CD8-positive, alpha-beta memory T cell (primary cell): ENCODE measurements at regions not wholly inside any gene's neighbourhood (a gene's known extent, or its start where the extent isn't known, plus 50 kb on each side); places are given as distances from the start of the nearest gene placed in this dataset.

Experiments used
- CTCF ChIA-PET: fragments of 350-600 bp; sonication (Branson Sonifier 250); formaldehyde crosslinking; loops from one replicate; lab custom pipeline; 2021; ENCODE audit warnings: antibody characterized with exemption; lab: Charles Lee
- POLR2A ChIA-PET: fragments of 350-600 bp; sonication (Branson Sonifier 250); formaldehyde crosslinking; loops from one replicate; lab custom pipeline; 2021; ENCODE audit warnings: antibody characterized with exemption; lab: Charles Lee
- DNase-seq, 5 donors: peaks; one replicate each; pipeline versions ENCODE4 v3.0.0 to v3.0.0-alpha.2; 2020 to 2022; ENCODE audit warnings: mixed read lengths in 1 of 5
- H3K27ac ChIP-seq: one replicate; pipeline ENCODE4 v1.7.0; 2013; ENCODE audit warnings: low read depth, mild to moderate bottlenecking, low read length, moderate library complexity
- H3K27me3 ChIP-seq: 2 replicates; pipeline ENCODE4 v1.7.0; 2013; ENCODE audit warnings: low read length, mild to moderate bottlenecking; ENCODE audit not compliant: insufficient read depth, poor library complexity, severe bottlenecking
- H3K36me3 ChIP-seq: 2 replicates; pipeline ENCODE4 v1.7.0; 2013; ENCODE audit warnings: mild to moderate bottlenecking, low read length, moderate library complexity; ENCODE audit not compliant: insufficient read depth
- H3K4me1 ChIP-seq: 2 replicates; pipeline ENCODE4 v1.7.0; 2013; ENCODE audit warnings: mild to moderate bottlenecking, low read length, moderate library complexity; ENCODE audit not compliant: insufficient read depth
- H3K4me3 ChIP-seq: 2 replicates; pipeline ENCODE4 v1.7.0; 2013; ENCODE audit warnings: mild to moderate bottlenecking, low read length
- H3K9me3 ChIP-seq: 2 replicates; pipeline ENCODE4 v1.7.0; 2013; ENCODE audit warnings: mild to moderate bottlenecking, low read length
- H3K27ac Mint-ChIP-seq, 8 donors: one replicate each; pipeline ENCODE4 v1.8.0; 2020 to 2021; ENCODE audit warnings: mixed read lengths in 8 of 8, mild to moderate bottlenecking in 6 of 8, inconsistent platforms in 3 of 8, moderate library complexity in 3 of 8
- H3K27me3 Mint-ChIP-seq, 2 donors: one replicate each; pipeline ENCODE4 v1.8.0; 2020 to 2021; ENCODE audit warnings: mixed read lengths in 2 of 2, mild to moderate bottlenecking in 1 of 2, moderate library complexity in 1 of 2
- H3K36me3 Mint-ChIP-seq, 3 donors: one replicate each; pipeline ENCODE4 v1.8.0; 2020 to 2021; ENCODE audit warnings: mixed read lengths in 3 of 3, inconsistent platforms in 1 of 3, mild to moderate bottlenecking in 1 of 3
- H3K4me1 Mint-ChIP-seq, 3 donors: one replicate each; pipeline ENCODE4 v1.8.0; 2020 to 2021; ENCODE audit warnings: mixed read lengths in 3 of 3, inconsistent platforms in 1 of 3, mild to moderate bottlenecking in 1 of 3
- H3K4me3 Mint-ChIP-seq, 7 donors: one replicate each; pipeline ENCODE4 v1.8.0; 2020 to 2021; ENCODE audit warnings: mixed read lengths in 7 of 7, mild to moderate bottlenecking in 6 of 7, moderate library complexity in 4 of 7, inconsistent platforms in 2 of 7
- H3K9me3 Mint-ChIP-seq, 5 donors: one replicate each; pipeline ENCODE4 v1.8.0; 2020 to 2022; ENCODE audit warnings: mixed read lengths in 5 of 5, mild to moderate bottlenecking in 3 of 5, moderate library complexity in 2 of 5, inconsistent platforms in 1 of 5

DNA sequence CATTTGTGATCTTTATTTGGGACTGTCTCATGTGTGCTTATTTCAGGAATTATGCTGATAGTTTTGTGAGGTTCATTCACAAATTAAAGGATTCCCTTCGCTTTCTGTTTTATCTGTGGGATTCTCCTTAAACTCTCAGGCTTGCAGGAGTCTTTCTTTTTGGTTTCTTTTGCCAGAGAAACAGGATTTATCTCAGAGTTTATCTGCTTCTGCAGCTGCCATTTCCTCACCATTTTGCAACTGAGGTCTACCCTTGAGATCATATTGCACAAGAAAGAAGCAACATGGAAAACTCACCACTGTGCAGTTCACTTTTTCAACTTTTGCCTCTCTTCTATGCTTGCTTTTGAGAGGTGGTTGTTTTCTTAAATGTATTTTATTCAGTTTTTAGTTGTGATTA, 201.0 kb downstream of the PRL start:
- ChIA-PET POLR2A (no interaction called here), CTCF (no interaction called here)
- no peaks in the 10 kb centered on the region for H3K36me3 Mint-ChIP-seq

DNA sequence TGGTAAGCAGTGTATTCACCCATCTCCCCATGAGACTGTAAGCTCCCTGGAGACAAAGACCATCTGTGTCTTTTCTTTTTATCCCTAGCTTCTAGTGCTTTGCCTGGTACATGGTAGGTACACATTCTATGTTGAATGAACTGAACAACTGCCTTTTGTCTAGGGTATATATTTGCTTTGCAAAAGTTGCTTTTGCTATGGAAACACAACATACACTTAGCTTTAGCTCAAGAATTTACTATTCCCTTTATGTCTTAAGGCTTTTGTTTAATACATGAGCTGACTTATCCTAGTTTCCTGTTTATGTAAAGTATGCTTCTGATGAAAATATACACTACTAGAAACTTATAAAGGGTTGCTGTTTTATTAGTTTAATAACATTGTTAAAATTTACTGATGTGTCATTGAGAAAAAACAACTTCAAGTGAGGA, 198.2 kb downstream of the PRL start:
- Mint-ChIP-seq H3K27me3 (no peaks in the 10 kb centered on the region), H3K9me3 (peaks cover 0 to 4% (median 0%) of the 10 kb centered on the region in 5 donors), H3K4me1 (no peaks in the 10 kb centered on the region), H3K36me3 (no peaks in the 10 kb centered on the region), H3K4me3 (no peak overlapping the region), H3K27ac (no peak overlapping the region)
- no peaks in the 10 kb centered on the region for H3K36me3 ChIP-seq
- no peaks in the 10 kb centered on the region for H3K27me3 ChIP-seq
- ChIA-PET POLR2A (no interaction called here), CTCF (no interaction called here)
- DNase-seq, result no peak
- no peaks in the 10 kb centered on the region for H3K9me3 ChIP-seq
- no peak overlapping the region for H3K4me3 ChIP-seq
- no peak overlapping the region for H3K27ac ChIP-seq
- no peaks in the 10 kb centered on the region for H3K4me1 ChIP-seq

More for the DNA sequence above, 201.0 kb downstream of the PRL start:
- Mint-ChIP-seq H3K27ac (no peak overlapping the region), H3K9me3 (no peaks in the 10 kb centered on the region), H3K4me1 (no peaks in the 10 kb centered on the region), H3K27me3 (no peaks in the 10 kb centered on the region), H3K4me3 (no peak overlapping the region)
- no peaks in the 10 kb centered on the region for H3K9me3 ChIP-seq
- no peaks in the 10 kb centered on the region for H3K36me3 ChIP-seq
- H3K27ac ChIP-seq, result no peak overlapping the region
- no peak overlapping the region for H3K4me3 ChIP-seq
- DNase-seq, result no peak
- H3K27me3 ChIP-seq, result no peaks in the 10 kb centered on the region
- H3K4me1 ChIP-seq, result no peaks in the 10 kb centered on the region

DNA sequence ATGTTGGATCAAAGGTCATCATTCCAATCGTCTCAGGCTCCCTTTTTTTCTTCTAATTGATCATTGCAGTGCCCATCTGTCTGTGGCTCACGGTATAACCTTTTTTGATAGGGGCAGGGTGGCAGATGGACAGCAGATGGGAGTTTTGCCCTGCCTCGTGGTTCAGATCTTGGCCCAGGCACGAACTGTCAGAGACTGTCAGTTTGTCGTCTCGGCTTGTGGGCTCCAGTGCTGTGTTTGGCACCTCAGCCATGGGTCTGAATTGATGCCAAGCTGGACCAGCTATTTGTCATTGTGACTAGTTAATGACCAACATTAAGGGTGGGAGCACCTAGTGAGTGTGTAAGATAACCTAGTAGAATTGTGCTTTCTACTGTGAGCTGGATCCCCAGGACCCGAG, 197.6 kb downstream of the PRL start:
- no peak overlapping the region for H3K27ac Mint-ChIP-seq
- ChIA-PET POLR2A (no interaction called here), CTCF (no interaction called here)
- no peak for DNase-seq
- H3K27me3 ChIP-seq, result no peaks in the 10 kb centered on the region
- no peaks in the 10 kb centered on the region for H3K36me3 Mint-ChIP-seq
- H3K9me3 ChIP-seq, result no peaks in the 10 kb centered on the region
- no peak overlapping the region for H3K4me3 Mint-ChIP-seq
- H3K9me3 Mint-ChIP-seq, result peaks cover 0 to 4% (median 0%) of the 10 kb centered on the region in 5 donors
- no peak overlapping the region for H3K4me3 ChIP-seq
- H3K27me3 Mint-ChIP-seq, result no peaks in the 10 kb centered on the region
- H3K27ac ChIP-seq, result no peak overlapping the region
- no peaks in the 10 kb centered on the region for H3K4me1 ChIP-seq
- H3K4me1 Mint-ChIP-seq, result no peaks in the 10 kb centered on the region
- no peaks in the 10 kb centered on the region for H3K36me3 ChIP-seq

DNA sequence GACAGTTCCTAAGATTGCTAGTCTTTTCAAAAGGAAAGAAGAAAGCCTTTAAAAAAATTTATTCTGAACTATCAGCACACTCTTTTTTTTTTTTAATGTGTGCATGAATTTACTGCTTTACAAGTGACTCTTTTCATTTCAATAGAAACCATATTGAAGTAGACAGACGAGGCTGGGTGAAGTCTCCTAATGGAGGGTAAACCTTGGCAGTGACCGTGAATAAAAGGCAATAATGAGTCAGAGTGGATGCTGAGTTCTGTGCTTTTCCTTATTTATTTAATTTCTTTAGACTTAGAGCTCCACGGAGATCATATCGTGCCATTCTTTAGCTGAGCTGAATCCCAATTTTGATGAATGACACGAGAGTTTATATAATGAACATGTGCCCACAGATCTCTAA, 196.9 kb downstream of the PRL start:
- no peaks in the 10 kb centered on the region for H3K27me3 ChIP-seq
- Mint-ChIP-seq H3K4me1 (no peaks in the 10 kb centered on the region), H3K36me3 (no peaks in the 10 kb centered on the region), H3K9me3 (peaks cover 0 to 4% (median 0%) of the 10 kb centered on the region in 5 donors), H3K4me3 (no peak overlapping the region), H3K27me3 (no peaks in the 10 kb centered on the region), H3K27ac (no peak overlapping the region)
- H3K4me1 ChIP-seq, result no peaks in the 10 kb centered on the region
- no peak for DNase-seq
- H3K27ac ChIP-seq, result no peak overlapping the region
- no peaks in the 10 kb centered on the region for H3K36me3 ChIP-seq
- CTCF ChIA-PET, result no interaction called here
- H3K4me3 ChIP-seq, result no peak overlapping the region
- H3K9me3 ChIP-seq, result no peaks in the 10 kb centered on the region
- POLR2A ChIA-PET, result no interaction called here

DNA sequence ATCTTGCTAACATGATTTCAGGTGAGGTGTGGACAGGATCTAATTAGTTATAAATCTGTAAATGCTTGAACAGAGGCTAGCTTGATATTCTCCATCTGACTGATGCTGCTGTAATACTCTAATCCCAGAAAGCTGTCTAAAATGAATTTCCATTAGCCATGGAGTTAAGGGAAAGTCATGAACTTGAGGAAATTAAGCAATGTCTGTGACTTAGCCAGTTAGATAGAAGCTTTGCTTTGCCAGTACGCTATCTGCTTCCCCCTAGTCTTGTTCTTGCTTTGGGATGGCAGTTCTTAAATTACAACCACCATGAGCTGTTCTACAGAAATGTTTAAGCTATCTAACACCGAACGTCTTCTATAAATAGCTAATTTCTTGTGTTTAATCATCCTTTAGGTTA, 195.7 kb downstream of the PRL start:
- no peaks in the 10 kb centered on the region for H3K27me3 ChIP-seq
- CTCF ChIA-PET, result no interaction called here
- Mint-ChIP-seq H3K36me3 (no peaks in the 10 kb centered on the region), H3K4me1 (no peaks in the 10 kb centered on the region), H3K27ac (no peak overlapping the region), H3K4me3 (no peak overlapping the region), H3K27me3 (no peaks in the 10 kb centered on the region), H3K9me3 (peaks cover 0 to 4% (median 0%) of the 10 kb centered on the region in 5 donors)
- POLR2A ChIA-PET, result no interaction called here
- H3K36me3 ChIP-seq, result no peaks in the 10 kb centered on the region
- no peak overlapping the region for H3K27ac ChIP-seq
- DNase-seq, result no peak
- no peak overlapping the region for H3K4me3 ChIP-seq
- no peaks in the 10 kb centered on the region for H3K4me1 ChIP-seq
- no peaks in the 10 kb centered on the region for H3K9me3 ChIP-seq

DNA sequence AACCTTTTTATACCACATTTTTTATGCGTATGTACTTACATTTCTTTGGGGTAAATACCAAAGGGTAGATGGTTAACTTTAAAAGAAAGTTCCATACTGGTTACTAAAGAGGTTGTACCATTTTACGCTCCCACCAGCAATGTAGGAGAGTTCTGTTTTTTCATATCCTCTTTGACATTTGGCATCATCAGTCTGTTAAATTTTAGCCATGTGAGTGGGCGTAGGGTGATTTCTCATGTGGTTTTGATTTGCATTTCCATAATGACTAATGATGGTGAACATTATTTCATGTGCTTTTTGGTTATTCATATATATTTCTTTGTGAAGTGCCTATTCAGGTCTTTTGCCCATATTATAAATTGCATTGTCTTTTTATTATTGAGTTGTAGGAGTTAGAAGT, 194.2 kb downstream of the PRL start:
- H3K27me3 Mint-ChIP-seq, result no peaks in the 10 kb centered on the region
- POLR2A ChIA-PET, result no interaction called here

DNA sequence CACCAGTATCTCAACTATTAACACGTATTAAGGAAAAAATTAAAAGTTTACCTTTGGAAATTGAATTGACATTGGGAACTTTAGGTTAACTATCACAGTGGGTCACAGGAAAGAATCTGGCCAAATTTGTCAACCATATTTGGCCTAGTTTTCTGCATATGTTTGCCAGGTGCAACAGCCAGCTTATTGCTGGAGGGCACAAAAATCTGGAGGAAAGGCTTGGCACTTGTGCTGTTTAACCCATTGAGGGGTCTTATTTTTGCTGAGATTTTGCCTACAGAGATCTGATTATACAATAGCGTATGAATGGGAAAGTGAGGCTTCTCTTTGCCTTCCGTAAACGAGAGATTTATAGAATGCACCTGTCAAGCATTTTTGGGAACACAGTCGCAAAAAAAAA, 190.4 kb downstream of the PRL start:
- Mint-ChIP-seq H3K27me3 (no peaks in the 10 kb centered on the region), H3K36me3 (no peaks in the 10 kb centered on the region), H3K27ac (no peak overlapping the region), H3K4me1 (no peaks in the 10 kb centered on the region), H3K4me3 (no peak overlapping the region), H3K9me3 (peaks cover 0 to 9% (median 0%) of the 10 kb centered on the region in 5 donors)
- Histone ChIP-seq H3K27me3 (no peaks in the 10 kb centered on the region), H3K4me3 (no peak overlapping the region), H3K27ac (no peak overlapping the region), H3K36me3 (no peaks in the 10 kb centered on the region), H3K9me3 (no peaks in the 10 kb centered on the region), H3K4me1 (no peaks in the 10 kb centered on the region)
- no peak for DNase-seq
- ChIA-PET POLR2A (no interaction called here), CTCF (no interaction called here)

More for the DNA sequence above, 194.2 kb downstream of the PRL start:
- Mint-ChIP-seq H3K4me3 (no peak overlapping the region), H3K4me1 (no peaks in the 10 kb centered on the region), H3K27ac (no peak overlapping the region), H3K9me3 (peaks cover 0 to 4% (median 0%) of the 10 kb centered on the region in 5 donors), H3K36me3 (no peaks in the 10 kb centered on the region)
- H3K27me3 ChIP-seq, result no peaks in the 10 kb centered on the region
- no peak overlapping the region for H3K4me3 ChIP-seq
- DNase-seq, result no peak
- no peak overlapping the region for H3K27ac ChIP-seq
- H3K36me3 ChIP-seq, result no peaks in the 10 kb centered on the region
- H3K4me1 ChIP-seq, result no peaks in the 10 kb centered on the region
- CTCF ChIA-PET, result no interaction called here
- no peaks in the 10 kb centered on the region for H3K9me3 ChIP-seq

DNA sequence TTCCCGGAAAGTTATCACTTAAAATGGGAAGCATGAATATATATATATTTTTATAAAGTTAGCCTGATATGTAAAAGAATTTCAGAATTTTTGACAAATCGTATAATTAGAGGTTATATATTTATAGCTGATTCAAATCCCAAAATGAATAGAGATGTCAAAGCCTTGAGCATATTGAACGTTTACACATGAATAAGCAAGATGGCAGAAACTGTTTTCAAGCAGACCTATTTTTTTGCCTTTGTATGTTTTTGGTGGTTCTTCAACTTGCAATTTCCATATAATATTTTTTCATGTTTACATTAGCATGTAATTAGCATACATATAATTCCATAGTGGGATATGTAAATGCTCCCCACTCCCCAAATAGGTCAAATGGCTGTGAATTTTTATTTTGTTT, 189.9 kb downstream of the PRL start:
- H3K27ac ChIP-seq, result no peak overlapping the region
- Mint-ChIP-seq H3K4me1 (no peaks in the 10 kb centered on the region), H3K36me3 (no peaks in the 10 kb centered on the region), H3K4me3 (no peak overlapping the region), H3K27ac (no peak overlapping the region), H3K27me3 (no peaks in the 10 kb centered on the region), H3K9me3 (peaks cover 0 to 9% (median 0%) of the 10 kb centered on the region in 5 donors)
- no peaks in the 10 kb centered on the region for H3K4me1 ChIP-seq
- POLR2A ChIA-PET, result no interaction called here
- no peaks in the 10 kb centered on the region for H3K27me3 ChIP-seq
- H3K4me3 ChIP-seq, result no peak overlapping the region
- CTCF ChIA-PET, result no interaction called here
- no peaks in the 10 kb centered on the region for H3K9me3 ChIP-seq
- no peak for DNase-seq
- no peaks in the 10 kb centered on the region for H3K36me3 ChIP-seq

DNA sequence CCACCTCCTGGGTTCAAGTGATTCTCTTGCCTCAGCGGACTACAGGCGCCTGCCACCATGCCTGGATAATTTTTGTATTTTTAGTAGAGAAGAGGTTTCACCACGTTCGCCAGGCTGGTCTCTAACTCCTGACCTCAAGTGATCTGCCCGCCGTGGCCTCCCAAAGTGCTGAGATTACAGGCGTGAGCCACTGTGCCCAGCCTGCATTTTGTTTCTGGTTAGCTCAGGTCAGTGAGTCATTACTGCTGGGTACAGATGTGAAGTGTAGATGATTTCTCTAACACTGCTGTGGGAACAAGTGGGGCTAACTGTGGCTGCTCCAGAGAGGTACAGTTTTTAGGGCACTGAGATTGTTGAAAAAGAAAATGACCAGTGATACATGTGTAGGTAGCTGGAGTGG, 188.6 kb downstream of the PRL start:
- Histone ChIP-seq H3K4me1 (no peaks in the 10 kb centered on the region), H3K9me3 (no peaks in the 10 kb centered on the region), H3K4me3 (no peak overlapping the region), H3K27ac (no peak overlapping the region), H3K36me3 (no peaks in the 10 kb centered on the region), H3K27me3 (no peaks in the 10 kb centered on the region)
- CTCF ChIA-PET, result no interaction called here
- Mint-ChIP-seq H3K36me3 (no peaks in the 10 kb centered on the region), H3K27ac (no peak overlapping the region), H3K4me3 (no peak overlapping the region), H3K9me3 (peaks cover 0 to 5% (median 0%) of the 10 kb centered on the region in 5 donors), H3K27me3 (no peaks in the 10 kb centered on the region), H3K4me1 (no peaks in the 10 kb centered on the region)
- no peak for DNase-seq
- POLR2A ChIA-PET, result no interaction called here
